Loucy (cell line): ENCODE measurements at regions not wholly inside any gene's neighbourhood (a gene's known extent, or its start where the extent isn't known, plus 50 kb on each side); places are given as distances from the start of the nearest gene placed in this dataset.

Experiments
- H2AFZ ChIP-seq: fragments of 200-600 bp; sonication (generic); 2 replicates; pipeline ENCODE4 v1.6.0; 2016; ENCODE audit warnings: antibody characterized with exemption, mild to moderate bottlenecking, low read length, moderate library complexity
- H3F3A ChIP-seq: fragments of 200-600 bp; 2 replicates; pipeline ENCODE4 v1.6.0; 2016; ENCODE audit warnings: antibody characterized with exemption, low read depth, mild to moderate bottlenecking
- H3K27me3 ChIP-seq: fragments of 200-600 bp; sonication (generic); 2 replicates; pipeline ENCODE4 v1.6.1; 2014; ENCODE audit warnings: low read length, mild to moderate bottlenecking; ENCODE audit not compliant: insufficient read depth, poor library complexity, severe bottlenecking
- H3K36me3 ChIP-seq: fragments of 200-600 bp; sonication (generic); 2 replicates; pipeline ENCODE4 v1.6.1; 2016; ENCODE audit warnings: low read length; ENCODE audit not compliant: insufficient read depth
- H3K4me1 ChIP-seq: fragments of 200-600 bp; sonication (generic); 2 replicates; pipeline ENCODE4 v1.5.1; 2014; ENCODE audit warnings: low read length, mild to moderate bottlenecking; ENCODE audit not compliant: insufficient read depth, poor library complexity, severe bottlenecking
- H3K4me2 ChIP-seq: fragments of 200-600 bp; sonication (generic); 2 replicates; pipeline ENCODE4 v1.6.0; 2014; ENCODE audit warnings: antibody characterized with exemption, low read length, low read depth, mild to moderate bottlenecking; ENCODE audit not compliant: poor library complexity, severe bottlenecking
- H3K4me3 ChIP-seq: fragments of 200-600 bp; sonication (generic); 2 replicates; pipeline ENCODE4 v1.5.1; 2014; ENCODE audit warnings: low read length, mild to moderate bottlenecking, mixed read lengths; ENCODE audit not compliant: poor library complexity, severe bottlenecking
- H3K79me2 ChIP-seq: fragments of 200-600 bp; sonication (generic); 2 replicates; pipeline ENCODE4 v1.6.1; 2014; ENCODE audit warnings: low read length; ENCODE audit not compliant: insufficient read depth
- H3K9ac ChIP-seq: fragments of 200-600 bp; sonication (generic); 2 replicates; pipeline ENCODE4 v1.6.0; 2014; ENCODE audit warnings: mild to moderate bottlenecking, low read depth, low read length, moderate library complexity; ENCODE audit not compliant: poor library complexity, severe bottlenecking
- H3K9me2 ChIP-seq: fragments of 200-600 bp; sonication (generic); replicated peaks from 2 replicates; pipeline ENCODE4 v1.6.1; 2016; ENCODE audit warnings: low read depth, low read length, mixed read lengths
- H3K9me3 ChIP-seq: fragments of 200-600 bp; sonication (generic); 2 replicates; pipeline ENCODE4 v1.6.1; 2014; ENCODE audit warnings: mild to moderate bottlenecking, antibody characterized with exemption, low read length, low read depth; ENCODE audit not compliant: insufficient read depth
- H4K20me1 ChIP-seq: fragments of 200-600 bp; sonication (generic); 2 replicates; pipeline ENCODE4 v1.6.0; 2014; ENCODE audit warnings: antibody characterized with exemption, low read length, mild to moderate bottlenecking; ENCODE audit not compliant: insufficient read depth, poor library complexity, severe bottlenecking
- EZH2phosphoT487 ChIP-seq: fragments of 200-600 bp; IDR thresholded peaks from 2 replicates; pipeline ENCODE4 v1.6.1; 2018; ENCODE audit warnings: antibody characterized with exemption, mild to moderate bottlenecking, moderate library complexity, borderline replicate concordance
- TF ChIP-seq, protein P1 (sequence below): fragments of 200-600 bp; sonication (generic); conservative IDR thresholded peaks from 2 replicates; pipeline ENCODE4 v1.5.1; 2014; ENCODE audit warnings: mild to moderate bottlenecking, antibody characterized with exemption, low read length

- Histone ChIP-seq H3K36me3 (no peaks in the 10 kb centered on the region), H4K20me1 (no peaks in the 10 kb centered on the region), H3K27me3 (no peaks in the 10 kb centered on the region), H3F3A (no peaks in the 10 kb centered on the region), H3K79me2 (no peaks in the 10 kb centered on the region), H3K4me2 (no peak overlapping the region), H2AFZ (no peak overlapping the region), H3K4me3 (no peak overlapping the region), H3K9ac (no peak overlapping the region), H3K9me2 (no peaks in the 10 kb centered on the region), H3K9me3 (no peaks in the 10 kb centered on the region), H3K4me1 (no peaks in the 10 kb centered on the region)
- TF ChIP-seq, protein P1, sequence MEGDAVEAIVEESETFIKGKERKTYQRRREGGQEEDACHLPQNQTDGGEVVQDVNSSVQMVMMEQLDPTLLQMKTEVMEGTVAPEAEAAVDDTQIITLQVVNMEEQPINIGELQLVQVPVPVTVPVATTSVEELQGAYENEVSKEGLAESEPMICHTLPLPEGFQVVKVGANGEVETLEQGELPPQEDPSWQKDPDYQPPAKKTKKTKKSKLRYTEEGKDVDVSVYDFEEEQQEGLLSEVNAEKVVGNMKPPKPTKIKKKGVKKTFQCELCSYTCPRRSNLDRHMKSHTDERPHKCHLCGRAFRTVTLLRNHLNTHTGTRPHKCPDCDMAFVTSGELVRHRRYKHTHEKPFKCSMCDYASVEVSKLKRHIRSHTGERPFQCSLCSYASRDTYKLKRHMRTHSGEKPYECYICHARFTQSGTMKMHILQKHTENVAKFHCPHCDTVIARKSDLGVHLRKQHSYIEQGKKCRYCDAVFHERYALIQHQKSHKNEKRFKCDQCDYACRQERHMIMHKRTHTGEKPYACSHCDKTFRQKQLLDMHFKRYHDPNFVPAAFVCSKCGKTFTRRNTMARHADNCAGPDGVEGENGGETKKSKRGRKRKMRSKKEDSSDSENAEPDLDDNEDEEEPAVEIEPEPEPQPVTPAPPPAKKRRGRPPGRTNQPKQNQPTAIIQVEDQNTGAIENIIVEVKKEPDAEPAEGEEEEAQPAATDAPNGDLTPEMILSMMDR, result no peak
- TF ChIP-seq EZH2phosphoT487, result no peak
Measured at GRCh38 chr10:128456271-128456670, 330.0 kb upstream of the MKI67 start.

DNA sequence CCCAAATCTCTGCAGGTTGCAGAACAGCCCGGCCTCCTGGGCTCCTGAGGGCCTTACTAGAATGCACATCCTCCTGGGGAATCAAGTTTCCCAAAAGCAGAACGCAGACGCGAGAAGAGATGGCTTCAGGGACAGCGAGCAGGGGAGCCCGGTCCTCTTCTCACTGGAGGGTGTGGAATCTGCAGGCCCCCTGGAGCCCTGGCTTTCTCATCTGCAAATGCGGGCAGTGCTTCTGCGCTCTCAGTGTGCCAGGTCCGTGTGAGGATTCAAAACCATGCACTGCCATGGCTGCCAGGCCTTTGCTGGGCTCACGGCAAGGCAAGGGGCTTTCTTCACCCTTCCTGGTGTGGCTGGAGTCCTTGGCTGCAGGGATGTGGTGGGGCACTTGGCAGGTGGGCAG lies 330.9 kb upstream of the MKI67 start:
- Histone ChIP-seq H3K79me2 (no peaks in the 10 kb centered on the region), H3K9me2 (no peaks in the 10 kb centered on the region), H3K9me3 (no peaks in the 10 kb centered on the region), H3K4me3 (no peak overlapping the region), H3K4me2 (no peak overlapping the region), H4K20me1 (no peaks in the 10 kb centered on the region), H3K9ac (no peak overlapping the region), H3K27me3 (no peaks in the 10 kb centered on the region), H2AFZ (no peak overlapping the region), H3K4me1 (no peaks in the 10 kb centered on the region), H3F3A (no peaks in the 10 kb centered on the region), H3K36me3 (no peaks in the 10 kb centered on the region)
- no peak for TF ChIP-seq EZH2phosphoT487
- TF ChIP-seq, protein P1, result no peak

DNA sequence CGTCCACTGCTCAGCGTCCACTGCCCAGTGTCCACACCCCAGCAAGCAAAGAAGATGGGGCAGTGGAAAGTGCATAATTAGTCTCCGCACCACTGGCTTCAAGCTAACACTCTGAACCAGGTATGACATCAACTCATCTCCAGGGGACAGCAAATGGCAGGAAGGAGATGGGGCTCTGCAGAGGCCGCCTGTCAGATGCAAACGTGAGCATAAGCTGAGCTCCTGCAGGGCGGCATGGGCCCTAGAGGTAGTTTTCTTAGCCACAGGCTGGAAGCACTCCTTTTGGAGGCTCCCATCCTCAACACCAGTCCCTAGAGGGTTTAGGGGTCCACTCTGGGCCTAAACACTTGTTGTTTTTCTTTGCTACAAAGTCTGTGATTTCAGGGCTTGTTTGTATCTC lies 335.8 kb upstream of the MKI67 start:
- Histone ChIP-seq H3K4me3 (no peak overlapping the region), H3K9ac (no peak overlapping the region), H4K20me1 (no peaks in the 10 kb centered on the region), H3K79me2 (no peaks in the 10 kb centered on the region), H3F3A (no peaks in the 10 kb centered on the region), H3K9me2 (no peaks in the 10 kb centered on the region), H3K4me1 (no peaks in the 10 kb centered on the region), H3K27me3 (no peaks in the 10 kb centered on the region), H3K4me2 (no peak overlapping the region), H2AFZ (no peak overlapping the region), H3K9me3 (peaks cover 3% of the 10 kb centered on the region; the same call in 1 of the 2 replicates), H3K36me3 (no peaks in the 10 kb centered on the region)
- TF ChIP-seq, protein P1, result no peak
- no peak for TF ChIP-seq EZH2phosphoT487
